Hepatocyte (in vitro differentiated cells): ENCODE measurements at regions not wholly inside any gene's neighbourhood (a gene's known extent, or its start where the extent isn't known, plus 50 kb on each side); places are given as distances from the start of the nearest gene placed in this dataset.

ENCODE experiments used
- CTCF ChIP-seq: fragments of 200-600 bp; sonication (generic); IDR thresholded peaks from 2 replicates; pipeline ENCODE4 v1.5.1; 2016; ENCODE audit warnings: antibody characterized with exemption, mild to moderate bottlenecking; ENCODE audit not compliant: poor library complexity
- EZH2 ChIP-seq: fragments of 200-600 bp; sonication (generic); IDR thresholded peaks from 2 replicates; pipeline ENCODE4 v1.6.1; 2016; ENCODE audit warnings: antibody characterized with exemption, mild to moderate bottlenecking, borderline replicate concordance
- EZH2phosphoT487 ChIP-seq: fragments of 200-600 bp; sonication (generic); IDR thresholded peaks from one replicate; pipeline ENCODE4 v1.6.1; 2018; ENCODE audit warnings: antibody characterized with exemption, mild to moderate bottlenecking, low read depth, moderate library complexity; ENCODE audit not compliant: unreplicated experiment, severe bottlenecking

- no peak for TF ChIP-seq CTCF
- no peak for TF ChIP-seq EZH2
- TF ChIP-seq EZH2phosphoT487: no peak
Measured at GRCh38 chr21:16378525-16378924, 648.7 kb downstream of the USP25 start.
